ENCODE measurements at regions not wholly inside any gene's neighbourhood (a gene's known extent, or its start where the extent isn't known, plus 50 kb on each side); places are given as distances from the start of the nearest gene placed in this dataset.
A peak's percentile ranks its signal among the peaks of the same experiment; 100 is the strongest.

DNA sequence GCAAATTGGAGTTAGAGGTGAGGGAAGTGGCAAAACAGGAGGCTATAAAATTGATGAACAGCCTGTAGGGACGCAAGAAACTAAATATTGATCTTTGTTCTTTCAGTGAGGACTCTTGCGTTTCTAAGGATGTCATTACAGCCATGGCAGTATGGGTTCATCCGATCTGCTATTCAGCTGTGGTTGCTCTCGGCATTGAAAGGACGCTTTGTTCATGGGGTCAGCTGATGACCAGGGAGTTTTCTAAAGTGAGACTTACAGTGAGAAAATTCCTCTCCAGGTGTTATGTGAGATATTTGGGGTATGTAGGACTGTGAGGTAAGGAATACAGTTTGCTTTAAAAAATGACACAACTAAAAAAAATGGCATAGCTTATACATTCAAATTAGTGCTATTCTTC, 52.7 kb upstream of the PELI1 start:
- DNase-seq = no peak

DNA sequence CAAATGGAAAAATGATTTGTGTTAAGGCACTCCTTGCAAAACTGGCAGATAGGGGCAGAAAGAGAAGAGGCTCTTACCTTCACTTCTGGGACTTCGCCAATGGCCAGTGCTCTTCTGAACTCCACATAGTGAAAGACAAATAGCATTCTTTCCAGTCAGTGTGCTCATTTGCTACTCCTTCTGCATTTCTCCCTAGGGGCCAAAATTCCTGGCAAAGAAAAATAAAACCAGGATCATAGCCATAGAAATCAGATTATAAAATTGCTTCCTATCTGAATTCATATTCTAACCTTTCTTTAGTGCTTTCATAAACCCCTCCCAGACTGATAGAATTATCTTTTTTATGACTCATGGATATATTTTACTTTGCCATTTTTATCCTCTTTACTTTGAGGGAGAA, 56.9 kb upstream of the PELI1 start:
- peak; percentile 22 for DNase-seq

DNA sequence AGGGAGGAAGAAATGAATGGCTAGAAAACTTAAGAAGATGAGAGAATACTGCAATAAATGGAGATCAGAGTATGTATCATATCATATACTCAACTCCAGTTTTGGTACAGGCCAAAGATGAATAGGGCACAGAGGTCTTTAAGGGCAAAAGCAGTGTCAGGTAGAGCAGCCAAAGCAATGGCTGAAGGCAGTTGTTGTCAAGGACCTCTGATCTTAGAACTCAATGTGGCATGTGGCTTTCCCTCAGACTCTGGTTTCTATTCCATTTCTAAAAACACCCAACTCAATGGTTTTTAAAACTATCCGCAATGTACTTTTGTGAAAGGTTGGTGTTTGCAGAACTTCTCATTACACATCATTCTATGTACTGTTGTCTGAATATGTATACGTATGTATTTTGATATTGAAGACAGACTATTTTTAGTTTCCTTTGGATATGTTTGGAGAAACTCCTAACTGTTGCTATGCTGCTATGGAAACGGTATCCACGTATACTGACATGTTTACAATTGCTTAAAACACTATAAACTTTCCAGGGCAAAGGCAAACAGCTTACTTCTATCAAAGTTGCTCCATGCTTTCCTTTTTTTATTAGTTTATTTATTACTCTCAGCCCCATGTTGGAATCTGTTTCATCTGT, 58.1 kb upstream of the PELI1 start:
- no peak for DNase-seq

GRCh38 chr2:64203131-64203857, 59.1 kb upstream of the PELI1 start:
- peak; percentile 30 for DNase-seq

- peak; percentile 57 for DNase-seq
These were observed 59.8 kb upstream of the PELI1 start for GRCh38 chr2:64203858-64204632.

DNA sequence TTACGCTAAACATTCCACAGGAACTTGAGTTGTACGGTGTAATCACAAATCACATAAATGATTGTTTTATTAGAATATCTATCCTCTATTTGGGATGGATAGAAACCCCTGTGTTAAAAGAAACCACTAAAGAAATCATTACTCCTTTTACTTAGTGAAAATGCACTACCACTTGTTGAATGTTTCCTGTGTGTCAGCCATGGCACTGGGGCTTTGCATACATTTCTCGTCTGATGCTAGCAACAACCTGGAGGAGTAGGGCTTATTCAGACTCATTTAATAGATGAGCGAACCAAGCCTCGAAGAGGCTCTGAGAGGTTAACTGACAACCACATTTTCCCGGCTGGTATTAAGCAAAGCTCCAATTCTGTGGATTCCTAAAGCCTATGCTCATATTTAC, 60.5 kb upstream of the PELI1 start:
- no peak for DNase-seq

DNA sequence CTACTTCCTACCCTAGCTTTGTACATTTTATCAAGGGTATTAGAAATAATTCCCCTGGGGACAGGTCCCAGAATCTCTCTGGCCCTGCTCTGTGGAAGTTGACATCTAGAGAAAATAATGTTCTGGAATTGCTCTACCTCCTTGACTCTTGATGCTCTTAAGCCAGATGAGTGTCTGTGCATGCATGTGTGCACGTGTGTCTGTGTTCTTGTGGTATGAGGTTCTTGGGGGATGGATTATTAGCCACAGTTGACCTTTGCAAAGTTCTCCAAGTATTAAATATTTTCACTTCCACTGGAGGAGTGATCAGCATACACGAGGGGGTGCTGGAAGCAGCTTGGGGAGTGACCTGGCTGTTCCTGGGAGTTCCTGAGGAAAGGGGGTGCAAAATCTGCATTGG, 61.2 kb upstream of the PELI1 start:
- no peak for DNase-seq

GRCh38 chr2:64207573-64207972, 63.4 kb upstream of the PELI1 start:
- no peak for DNase-seq

GRCh38 chr2:64210816-64211215, 66.6 kb upstream of the PELI1 start:
- DNase-seq = no peak

GRCh38 chr2:64211276-64211921, 67.2 kb upstream of the PELI1 start:
- no peak for DNase-seq

GRCh38 chr2:64212346-64212745, 68.1 kb upstream of the PELI1 start:
- peak; percentile 78 for DNase-seq

DNA sequence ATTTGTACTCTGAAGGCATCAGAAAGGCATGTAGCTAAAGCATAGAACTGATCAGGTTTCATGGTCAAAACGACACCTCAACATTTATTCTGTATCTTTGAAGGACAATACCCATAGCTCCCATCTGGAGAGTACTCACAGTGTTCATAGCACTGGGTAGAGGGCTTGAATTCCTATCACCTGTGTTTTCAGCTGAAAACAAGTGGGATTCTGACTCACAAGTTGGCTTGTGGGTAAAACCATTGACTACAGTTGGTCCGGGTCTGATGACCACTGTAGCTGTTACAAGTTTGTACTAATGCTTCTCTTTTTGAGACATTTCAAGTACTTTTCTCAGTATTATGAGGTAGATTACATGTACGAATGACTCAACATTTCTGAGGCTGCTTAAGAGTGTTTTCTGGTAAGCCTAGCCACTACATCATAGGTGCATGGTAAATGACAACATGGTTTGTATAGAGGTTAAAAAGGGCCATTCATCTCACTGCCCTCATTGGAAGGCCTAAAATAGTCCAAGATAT, 68.6 kb upstream of the PELI1 start:
- peak; percentile 7 for DNase-seq

DNA sequence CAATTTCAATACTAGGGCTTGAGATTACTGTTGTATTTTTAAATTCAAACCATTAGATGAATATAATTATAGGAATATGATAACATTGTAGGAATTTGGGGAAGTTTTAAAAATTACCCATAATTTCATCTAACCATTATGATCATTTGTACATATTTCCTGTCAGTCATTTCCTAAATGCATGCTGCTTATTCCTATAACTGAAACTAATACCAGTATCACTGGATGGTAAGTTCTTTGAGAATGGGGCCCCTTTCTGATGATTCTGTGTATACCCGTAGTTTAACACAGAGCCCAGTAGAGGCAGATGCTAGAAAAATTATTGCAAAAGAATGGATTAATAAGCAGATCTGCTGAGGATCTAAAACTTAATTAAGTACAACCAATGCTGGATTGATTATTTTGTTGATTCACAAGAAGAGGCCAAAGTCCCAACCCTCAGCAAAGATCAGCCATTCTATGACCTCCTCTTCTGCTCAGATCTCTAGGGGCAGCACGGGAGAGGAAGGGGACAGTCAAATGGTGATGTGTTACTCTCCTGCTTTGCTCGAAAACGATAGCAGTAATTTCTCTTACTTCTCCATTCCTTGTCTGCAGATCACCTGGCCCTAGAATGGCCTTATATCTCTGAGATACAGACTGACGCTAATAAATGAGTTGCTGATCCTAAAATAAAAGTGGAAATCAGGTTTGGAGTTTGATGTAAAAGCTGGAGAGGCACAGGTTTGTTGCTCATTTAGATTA, 69.5 kb upstream of the PELI1 start:
- DNase-seq = no peak

- no peak for DNase-seq
These were observed 70.3 kb upstream of the PELI1 start for GRCh38 chr2:64214281-64215115.

GRCh38 chr2:64217198-64217869, 73.1 kb upstream of the PELI1 start:
- no peak for DNase-seq

DNA sequence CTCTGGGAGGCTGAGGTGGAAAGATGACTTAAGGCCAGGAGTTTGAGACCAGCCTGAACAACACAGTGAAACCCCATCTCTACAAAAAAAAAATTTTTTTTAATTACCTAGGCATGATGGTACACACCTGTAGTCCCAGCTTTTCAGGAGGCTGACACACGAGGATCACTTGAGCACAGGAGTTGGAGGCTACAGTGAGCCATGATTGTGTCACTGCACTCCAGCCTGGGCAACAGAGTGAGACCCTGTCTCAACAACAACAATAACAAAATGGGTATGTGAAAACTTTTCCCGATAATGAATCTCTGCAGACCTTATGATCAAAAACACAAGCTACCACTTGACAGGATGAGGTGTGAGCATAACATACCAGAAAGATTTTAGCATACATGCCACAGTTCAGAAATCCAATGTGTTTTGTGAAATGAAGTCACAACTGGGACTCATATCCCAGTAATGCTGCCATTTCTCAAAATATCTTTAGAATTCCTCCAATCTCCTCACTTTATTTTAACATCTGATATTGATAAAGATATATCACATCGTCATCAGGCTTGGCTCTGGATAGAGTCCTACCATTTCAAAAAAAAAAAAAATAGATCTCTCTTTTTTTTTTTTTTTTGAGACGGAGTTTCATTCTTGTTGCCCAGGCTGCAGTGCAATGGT, 74.0 kb upstream of the PELI1 start:
- no peak for DNase-seq

DNA sequence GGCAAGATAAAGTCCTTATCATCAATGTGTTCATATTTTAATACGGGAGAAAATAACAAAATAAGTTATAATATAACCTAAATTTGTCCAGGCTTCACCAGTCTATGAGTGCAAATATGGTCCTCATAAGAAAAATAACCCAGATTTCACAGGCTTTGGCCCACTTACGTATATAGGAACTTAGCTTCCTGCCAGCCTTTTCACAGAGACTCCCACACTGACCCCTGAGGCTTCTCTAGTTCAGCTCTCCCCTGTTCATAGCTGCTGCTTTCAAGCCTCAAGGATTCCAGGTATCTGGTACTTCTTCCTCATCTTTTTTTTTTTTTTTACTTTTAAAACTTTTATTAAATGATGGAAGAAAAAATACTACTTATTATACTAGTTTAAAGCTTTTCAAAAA, 74.9 kb upstream of the PELI1 start:
- no peak for DNase-seq

DNA sequence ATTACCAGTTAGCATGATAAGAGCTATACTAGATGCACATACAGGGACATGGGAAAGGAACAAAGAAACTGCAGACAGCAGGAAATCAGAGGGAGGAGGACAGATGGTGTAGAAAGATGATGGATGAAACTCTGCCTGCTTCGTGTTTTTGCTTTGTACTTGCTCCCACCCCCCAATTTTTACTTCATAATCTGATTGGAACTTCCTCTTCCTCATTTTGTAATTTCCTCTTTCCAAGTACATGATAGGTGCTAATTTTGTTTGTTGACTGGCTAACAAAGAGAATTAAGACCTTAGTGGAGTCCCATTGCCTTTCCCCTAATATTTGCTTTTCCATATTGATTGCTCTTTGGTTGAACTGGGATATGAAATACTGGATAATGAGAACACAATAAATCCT, 76.0 kb upstream of the PELI1 start:
- no peak for DNase-seq

GRCh38 chr2:64220894-64221617, 76.8 kb upstream of the PELI1 start:
- no peak for DNase-seq

- DNase-seq = no peak
These were observed 77.7 kb upstream of the PELI1 start for GRCh38 chr2:64221935-64222334.
